GM12891 (cell line): ENCODE measurements at regions not wholly inside any gene's neighbourhood (a gene's known extent, or its start where the extent isn't known, plus 50 kb on each side); places are given as distances from the start of the nearest gene placed in this dataset.
"Not testable (repeated sequence)": the region's sequence is repeated elsewhere in the genome, so short reads cannot be mapped to it uniquely, and the experiment has no call there.

ENCODE experiments used
- DNase-seq: peaks from one replicate; pipeline ENCODE4 v3.0.0; 2011; ENCODE audit warnings: low spot score; ENCODE audit not compliant: insufficient read length
- FAIRE-seq: peaks from 2 replicates; lab custom pipeline; 2011; peaks lifted over from hg19 to GRCh38; lab: Jason Lieb, UNC
- PAX5 ChIP-seq: IDR thresholded peaks from 2 replicates; pipeline ENCODE4 v1.6.1; 2011; ENCODE audit warnings: low read length, moderate library complexity, mild to moderate bottlenecking; ENCODE audit not compliant: insufficient read depth, severe bottlenecking
- POLR2A ChIP-seq: IDR thresholded peaks from 2 replicates; pipeline ENCODE4 v1.6.1; 2011; ENCODE audit warnings: low read depth, low read length, control low read depth
- POLR2AphosphoS5 ChIP-seq: IDR thresholded peaks from 2 replicates; pipeline ENCODE4 v1.6.1; 2011; ENCODE audit warnings: low read depth, low read length, control low read depth
- POU2F2 ChIP-seq: IDR thresholded peaks from 2 replicates; pipeline ENCODE4 v1.6.1; 2011; ENCODE audit warnings: low read depth, mild to moderate bottlenecking, control low read depth, low read length, moderate library complexity
- SPI1 ChIP-seq: IDR thresholded peaks from 2 replicates; pipeline ENCODE4 v1.6.1; 2011; ENCODE audit warnings: low read depth, low read length, control low read depth
- TAF1 ChIP-seq: IDR thresholded peaks from 2 replicates; pipeline ENCODE4 v1.6.1; 2011; ENCODE audit warnings: low read depth, low read length, control low read depth

DNA sequence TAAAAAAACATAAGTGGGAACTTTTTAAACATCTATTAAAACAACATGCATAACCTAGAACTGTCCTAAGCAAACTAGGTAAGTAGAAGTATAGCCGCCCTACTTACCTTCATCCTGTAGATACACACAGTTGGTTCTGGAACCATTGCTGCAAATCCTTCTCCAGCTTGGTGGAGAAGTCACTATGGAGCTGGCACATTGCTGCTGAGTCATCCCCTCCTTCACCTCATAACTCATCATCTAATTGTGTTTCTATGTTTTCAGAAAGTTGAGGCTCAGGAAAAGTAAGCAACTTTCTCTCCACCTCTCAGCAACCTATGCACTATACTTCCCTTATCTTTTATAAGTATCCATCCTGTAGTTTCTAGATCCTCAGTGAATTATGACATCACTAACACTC, 269.8 kb upstream of the MMADHC start:
- TF ChIP-seq TAF1, result no peak
- no peak for TF ChIP-seq POLR2AphosphoS5
- TF ChIP-seq SPI1, result no peak
- TF ChIP-seq POLR2A, result no peak
- TF ChIP-seq PAX5, result no peak
- TF ChIP-seq POU2F2, result no peak
- FAIRE-seq (no peak), DNase-seq (no peak)

- not testable (repeated sequence) for DNase-seq, FAIRE-seq
Observed at GRCh38 chr2:149855859-149856258, 268.3 kb upstream of the MMADHC start.

DNA sequence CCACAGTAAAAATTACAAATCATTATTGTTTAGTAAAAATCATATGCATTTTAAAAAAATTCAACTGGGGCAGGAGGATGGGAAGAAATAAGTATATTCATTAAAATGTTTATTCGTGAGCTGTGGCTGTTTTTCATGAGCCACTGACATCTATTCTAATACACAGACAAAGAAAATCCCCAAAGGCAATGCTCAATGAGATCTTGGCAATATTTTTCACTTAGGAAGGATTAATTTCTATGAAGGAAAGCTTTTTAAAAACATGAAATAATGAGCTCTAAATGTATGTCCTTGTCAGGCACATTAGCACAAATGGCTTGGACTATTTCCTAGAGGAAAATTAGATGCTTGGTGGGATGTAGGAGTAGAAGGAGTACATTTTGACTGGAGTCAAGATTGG, 262.0 kb upstream of the MMADHC start:
- TF ChIP-seq PAX5 (no peak), POU2F2 (no peak), POLR2AphosphoS5 (no peak), SPI1 (no peak), POLR2A (no peak), TAF1 (no peak)
- FAIRE-seq, result no peak
- no peak for DNase-seq

DNA sequence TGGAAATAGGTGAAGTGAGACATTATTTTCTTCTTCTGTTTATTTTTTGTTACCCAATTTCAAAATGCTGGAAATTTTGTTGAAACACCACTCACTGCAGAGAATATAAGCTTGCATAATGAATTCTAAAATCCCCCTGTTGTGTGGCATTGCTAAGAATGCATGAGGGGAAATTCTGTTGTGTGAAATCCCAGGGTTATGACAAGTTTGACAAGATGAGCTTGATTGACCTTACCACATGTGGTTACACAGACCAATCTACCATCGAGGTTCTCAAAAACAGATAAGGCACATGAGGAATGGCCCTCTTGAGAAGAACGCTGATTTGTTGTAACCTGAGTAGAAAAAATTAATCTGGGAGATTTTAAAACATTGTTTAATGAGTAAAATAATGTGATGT, 261.6 kb upstream of the MMADHC start:
- DNase-seq (no peak), FAIRE-seq (no peak)
- no peak for TF ChIP-seq SPI1

GRCh38 chr2:149841396-149841795, 253.8 kb upstream of the MMADHC start:
- DNase-seq, result no peak
- TF ChIP-seq POLR2AphosphoS5 (no peak), TAF1 (no peak), POU2F2 (no peak), POLR2A (no peak), SPI1 (no peak), PAX5 (no peak)
- FAIRE-seq, result no peak

GRCh38 chr2:149832324-149832723, 244.7 kb upstream of the MMADHC start:
- DNase-seq (no peak), FAIRE-seq (no peak)

DNA sequence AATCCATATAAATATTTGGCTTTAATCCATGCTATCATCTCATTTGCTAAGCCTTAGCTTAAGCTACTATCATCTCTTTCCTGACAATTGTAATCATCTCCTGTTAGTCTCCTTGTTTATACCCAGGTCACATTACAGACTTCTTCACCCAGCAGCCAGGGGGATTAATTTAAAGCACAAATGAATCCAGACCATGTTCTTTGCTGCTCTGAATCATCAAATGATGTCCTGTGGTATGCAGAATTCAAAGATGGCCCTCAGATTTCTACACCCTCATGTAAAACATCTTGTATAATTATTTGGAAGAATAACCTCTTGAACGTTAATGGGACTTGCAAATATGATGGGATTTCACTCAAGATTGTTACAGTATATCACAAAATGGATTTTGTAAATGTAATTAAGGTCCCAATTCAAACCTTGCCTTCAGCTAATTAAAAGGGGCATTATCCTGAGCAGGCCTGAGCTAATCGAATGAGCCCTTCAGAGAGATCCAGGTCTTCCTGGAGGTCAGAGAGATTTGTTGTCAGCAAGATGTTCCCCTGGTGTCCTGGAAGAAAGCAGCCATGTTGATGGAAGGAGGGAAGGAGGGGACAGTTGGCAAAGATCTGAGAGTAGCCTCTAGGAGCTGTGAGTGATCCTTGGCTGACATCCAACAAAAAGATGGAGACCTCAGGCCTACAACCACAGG, 241.1 kb upstream of the MMADHC start:
- no peak for FAIRE-seq
- DNase-seq, result no peak
- TF ChIP-seq PAX5 (no peak), POLR2A (no peak), POU2F2 (no peak), TAF1 (no peak), POLR2AphosphoS5 (no peak), SPI1 (no peak)

More at GRCh38 chr2:149832324-149832723, 244.7 kb upstream of the MMADHC start:
- TF ChIP-seq SPI1, result no peak
- TF ChIP-seq PAX5, result no peak
- TF ChIP-seq POLR2A, result no peak
- no peak for TF ChIP-seq POLR2AphosphoS5
- TF ChIP-seq TAF1, result no peak
- no peak for TF ChIP-seq POU2F2

DNA sequence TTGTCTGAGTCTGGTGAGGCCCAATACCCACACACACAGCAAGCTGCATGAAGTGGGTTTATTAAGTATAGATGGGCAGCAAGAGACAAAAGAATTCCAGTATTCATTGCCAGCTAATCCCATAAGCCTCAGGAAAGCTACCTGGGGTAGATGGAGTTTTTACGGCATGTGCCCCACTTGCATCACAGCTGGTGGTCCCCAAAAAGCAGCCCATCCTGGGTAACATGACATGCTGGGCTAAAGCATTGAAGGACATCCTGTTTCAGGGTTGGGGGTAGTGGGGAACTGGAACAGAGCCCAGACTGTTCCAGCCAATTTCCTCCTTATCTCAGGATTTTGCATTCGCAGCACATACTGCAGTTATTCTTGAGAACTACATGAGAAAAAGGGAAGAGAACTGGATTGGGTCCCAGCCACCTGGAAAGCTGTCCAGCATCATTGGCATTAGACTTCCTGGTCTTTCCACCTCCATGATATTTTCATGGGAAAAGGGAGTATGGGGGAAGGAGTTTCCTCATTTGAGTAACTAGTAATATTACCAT, 240.1 kb upstream of the MMADHC start:
- no peak for DNase-seq
- no peak for FAIRE-seq
- TF ChIP-seq TAF1 (no peak), SPI1 (no peak), POU2F2 (no peak), POLR2A (no peak), POLR2AphosphoS5 (no peak), PAX5 (no peak)

- DNase-seq (no peak), FAIRE-seq (no peak)
- TF ChIP-seq POLR2AphosphoS5, result no peak
- no peak for TF ChIP-seq POLR2A
- no peak for TF ChIP-seq SPI1
- no peak for TF ChIP-seq POU2F2
- TF ChIP-seq PAX5, result no peak
- no peak for TF ChIP-seq TAF1
Observed at GRCh38 chr2:149826471-149827125, 239.0 kb upstream of the MMADHC start.

DNA sequence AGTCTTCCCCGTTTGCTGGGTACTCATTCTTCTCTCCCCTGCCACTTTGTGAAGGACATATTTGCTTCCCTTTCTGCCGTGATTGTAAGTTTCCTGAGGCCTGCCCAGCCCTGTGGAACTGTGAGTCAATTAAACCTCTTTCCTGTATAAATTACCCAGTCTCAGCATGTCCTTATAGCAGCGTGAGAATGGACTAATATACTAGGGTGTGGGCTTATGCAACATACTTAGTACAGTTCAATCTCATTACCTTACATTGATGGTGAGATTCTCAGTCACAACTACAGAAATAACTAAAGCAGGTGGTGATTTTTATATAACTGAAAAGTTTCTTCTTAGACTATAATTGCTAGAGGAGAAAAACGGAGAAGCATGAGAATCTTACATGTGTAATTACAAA, 237.9 kb upstream of the MMADHC start:
- FAIRE-seq (no peak), DNase-seq (no peak)
- TF ChIP-seq SPI1, result no peak
- TF ChIP-seq POLR2AphosphoS5, result no peak
- TF ChIP-seq POLR2A, result no peak
- no peak for TF ChIP-seq POU2F2
- TF ChIP-seq PAX5, result no peak
- TF ChIP-seq TAF1, result no peak
